ENCODE measurements at regions not wholly inside any gene's neighbourhood (a gene's known extent, or its start where the extent isn't known, plus 50 kb on each side); places are given as distances from the start of the nearest gene placed in this dataset.
"Not testable (repeated sequence)": the region's sequence is repeated elsewhere in the genome, so short reads cannot be mapped to it uniquely, and the experiment has no call there.

DNA sequence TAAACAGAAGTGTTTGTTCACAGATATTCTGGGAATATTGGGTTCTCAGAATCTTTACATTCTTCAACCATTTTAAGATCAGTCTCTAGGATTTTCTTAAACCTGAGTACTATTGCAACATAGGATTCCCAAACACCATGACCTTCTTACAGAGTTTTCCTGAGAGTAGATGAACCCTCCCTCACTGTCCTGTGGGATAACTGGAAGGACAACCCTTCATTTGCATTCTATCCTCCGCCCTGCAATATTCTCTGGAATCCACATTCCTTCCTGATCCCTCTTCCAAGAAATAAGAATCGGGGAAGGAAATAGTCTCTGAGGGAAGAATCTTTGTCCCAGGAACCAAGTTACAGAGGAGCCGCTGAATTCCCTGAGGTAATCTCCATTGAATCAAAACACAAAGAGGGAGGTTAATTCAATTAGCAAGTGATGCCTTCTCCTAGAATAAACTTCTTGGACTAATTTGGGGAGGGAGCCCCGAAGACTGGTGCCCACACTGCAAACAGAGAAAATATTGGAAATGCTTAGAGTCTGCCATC lies 99.8 kb upstream of the MBIP start:
- intact Hi-C loops (cut with DNase I) = no loop called here

DNA sequence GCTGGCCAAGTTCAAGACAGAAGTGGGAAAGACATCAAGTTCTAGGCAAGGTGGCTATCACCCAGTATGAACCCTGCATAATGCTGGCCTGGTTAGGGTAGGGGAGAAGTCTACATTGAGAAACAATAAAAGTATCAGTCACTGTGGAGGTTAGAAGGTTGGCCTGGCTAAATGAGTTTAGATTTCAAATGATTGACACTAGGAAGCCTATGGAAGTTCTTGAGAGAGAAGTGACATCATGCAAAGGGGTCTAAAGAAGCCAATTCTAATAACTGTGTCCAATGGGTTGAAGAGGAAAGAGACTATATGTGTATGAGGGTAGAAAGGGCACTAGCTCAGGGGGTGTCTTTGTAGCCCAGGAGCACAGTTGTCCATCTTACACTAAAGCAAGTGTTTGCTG lies 98.5 kb upstream of the MBIP start:
- intact Hi-C loops (cut with DNase I) = no loop called here

More for the DNA sequence above, 99.8 kb upstream of the MBIP start:
- no peak for DNase-seq

DNA sequence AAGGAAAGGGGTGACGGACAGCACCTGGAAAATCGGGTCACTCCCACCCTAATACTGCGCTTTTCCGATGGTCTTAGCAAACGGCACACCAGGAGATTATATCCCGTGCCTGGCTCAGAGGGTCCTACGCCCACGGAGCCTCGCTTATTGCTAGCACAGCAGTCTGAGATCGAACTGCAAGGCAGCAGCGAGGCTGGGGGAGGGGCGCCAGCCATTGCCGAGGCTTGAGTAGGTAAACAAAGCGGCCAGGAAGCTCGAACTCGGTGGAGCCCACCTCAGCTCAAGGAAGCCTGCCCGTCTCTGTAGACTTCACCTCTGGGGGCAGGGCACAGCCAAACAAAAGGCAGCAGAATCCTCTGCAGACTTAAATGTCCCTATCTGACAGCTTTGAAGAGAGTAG lies 91.5 kb upstream of the MBIP start:
- intact Hi-C loops (cut with DNase I); DNase-seq: not testable (repeated sequence)

More for the DNA sequence above, 98.5 kb upstream of the MBIP start:
- no peak for DNase-seq

DNA sequence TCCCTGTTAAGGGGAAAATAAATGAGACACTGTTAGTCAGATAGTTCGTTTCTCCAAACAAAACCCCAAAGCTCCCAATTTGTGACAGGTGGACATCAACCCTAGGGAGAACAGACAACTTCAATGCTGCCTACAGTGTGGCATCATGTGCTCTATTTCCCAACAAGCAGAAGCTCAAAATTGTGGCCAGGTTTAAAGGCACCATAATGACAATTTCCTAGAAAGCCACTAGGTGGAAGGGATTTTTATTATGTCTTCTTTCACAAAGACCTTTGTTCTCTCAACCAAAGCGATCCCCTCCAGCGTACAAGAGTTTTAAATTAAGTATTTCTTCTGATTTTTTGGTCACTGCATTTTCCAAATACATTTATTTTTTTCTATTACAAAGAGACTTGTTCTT lies 88.0 kb upstream of the MBIP start:
- intact Hi-C loops (cut with DNase I) = no loop called here

DNA sequence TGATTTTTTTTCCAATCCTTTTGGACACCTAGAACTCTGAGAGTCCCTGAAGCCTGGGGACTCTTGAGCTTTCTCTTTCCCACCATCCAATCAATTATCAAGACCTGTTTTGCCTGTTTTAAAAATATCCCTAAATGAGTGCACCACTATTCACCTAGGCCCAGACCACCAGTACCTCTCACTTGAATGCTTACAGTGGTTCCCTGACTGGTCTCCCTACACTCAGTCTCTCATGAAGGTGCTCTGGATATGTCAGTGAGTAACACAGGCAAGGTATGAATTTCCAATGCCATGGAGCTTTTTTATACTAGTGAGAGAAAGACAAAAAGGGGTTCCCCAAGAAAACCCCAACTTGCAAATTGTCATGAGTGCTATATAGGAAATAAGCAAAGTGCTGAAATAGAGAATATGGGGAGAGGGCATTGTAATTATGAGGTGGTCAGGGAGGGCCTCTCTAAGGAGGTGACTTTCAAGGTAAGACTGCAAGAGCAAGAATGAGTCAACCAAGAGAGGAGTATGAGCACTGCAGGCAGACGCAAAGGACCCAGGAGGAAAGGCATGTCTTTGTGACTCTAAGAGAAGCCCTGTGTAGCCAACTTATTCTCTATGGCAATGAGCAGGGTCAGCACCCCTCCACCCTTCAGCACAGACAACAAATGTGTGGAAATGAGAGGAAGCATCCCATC lies 85.3 kb upstream of the MBIP start:
- no peak for DNase-seq
- intact Hi-C loops (cut with DNase I) = no loop called here

More for the DNA sequence above, 88.0 kb upstream of the MBIP start:
- DNase-seq = no peak

DNA sequence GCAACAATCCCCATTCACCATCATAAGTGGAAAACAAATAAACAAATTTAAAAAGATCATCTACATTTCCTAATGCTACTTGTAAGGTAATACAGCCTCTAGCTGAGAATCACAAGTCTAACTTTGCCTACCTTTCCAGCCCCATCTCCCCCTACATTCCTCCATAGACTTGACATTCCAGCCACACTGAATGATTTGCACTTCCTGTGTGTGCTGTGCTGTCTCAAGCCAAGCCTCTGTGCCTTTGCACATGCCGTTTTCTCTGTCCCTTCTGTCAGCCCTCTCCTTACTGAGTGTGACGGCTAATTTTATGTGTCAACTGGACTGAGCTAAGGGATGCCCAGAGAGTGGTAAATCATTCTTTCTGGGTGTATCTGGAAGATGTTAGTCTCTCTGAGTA lies 82.4 kb upstream of the MBIP start:
- no peak for DNase-seq
- intact Hi-C loops (cut with DNase I) = no loop called here

DNA sequence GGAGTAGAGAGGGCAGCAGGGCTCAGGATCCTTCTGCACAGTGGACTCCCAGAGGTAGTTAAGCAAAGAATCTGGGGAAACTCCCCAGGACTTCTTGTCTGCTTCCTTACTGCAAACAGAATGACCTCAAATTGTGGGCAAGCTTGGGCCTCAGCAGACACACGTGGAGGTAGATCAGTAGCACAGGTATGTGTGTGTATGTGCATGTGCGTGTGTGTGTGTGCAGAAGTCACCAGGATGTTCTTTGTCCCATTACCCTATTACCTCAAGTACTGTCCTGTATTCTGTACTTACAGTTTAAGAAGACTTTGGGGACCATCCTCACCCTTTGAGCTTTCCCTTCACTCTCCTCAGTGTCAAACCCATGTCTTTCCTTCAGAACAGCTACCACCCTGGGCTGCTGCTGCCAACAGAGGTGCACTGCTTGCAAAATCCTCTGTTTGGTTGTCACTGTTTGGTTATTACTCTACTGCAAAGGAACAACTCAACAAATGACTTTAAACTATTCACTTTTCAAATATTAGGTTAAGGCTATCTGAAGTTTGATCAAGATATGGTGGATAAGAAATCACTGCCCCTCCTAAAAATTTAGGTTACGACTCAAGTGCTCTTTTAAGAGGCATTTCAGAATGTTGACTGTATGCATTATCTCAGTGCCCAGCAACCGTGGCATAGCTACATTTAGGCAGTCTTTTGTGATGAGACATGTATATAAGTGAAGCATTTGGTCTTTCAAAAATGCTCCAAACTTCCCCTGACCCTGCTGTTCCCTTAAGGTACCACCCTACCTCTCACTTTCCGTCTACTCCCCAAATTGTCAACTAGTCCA lies 78.2 kb upstream of the MBIP start:
- intact Hi-C loops (cut with DNase I) = no loop called here
- no peak for DNase-seq

DNA sequence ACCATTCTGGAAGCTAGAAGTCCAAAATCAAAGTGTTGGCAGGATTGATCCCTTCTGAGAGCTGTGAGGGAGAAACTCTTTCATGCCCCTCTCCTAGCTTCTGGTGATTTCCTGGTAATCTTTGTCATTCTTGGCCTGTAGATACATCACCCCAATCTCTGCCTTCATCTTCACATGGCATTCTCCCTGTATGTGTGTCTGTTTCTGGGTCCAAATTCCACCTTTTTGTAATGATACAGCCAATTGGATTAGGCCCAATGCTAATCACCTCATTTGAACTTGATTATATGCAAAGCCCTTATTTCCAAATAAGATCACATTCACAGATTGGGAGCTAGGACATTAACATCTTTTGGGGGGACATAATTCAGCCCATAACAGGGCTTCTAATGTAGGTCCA lies 76.9 kb upstream of the MBIP start:
- DNase-seq = no peak
- intact Hi-C loops (cut with DNase I) = no loop called here

DNA sequence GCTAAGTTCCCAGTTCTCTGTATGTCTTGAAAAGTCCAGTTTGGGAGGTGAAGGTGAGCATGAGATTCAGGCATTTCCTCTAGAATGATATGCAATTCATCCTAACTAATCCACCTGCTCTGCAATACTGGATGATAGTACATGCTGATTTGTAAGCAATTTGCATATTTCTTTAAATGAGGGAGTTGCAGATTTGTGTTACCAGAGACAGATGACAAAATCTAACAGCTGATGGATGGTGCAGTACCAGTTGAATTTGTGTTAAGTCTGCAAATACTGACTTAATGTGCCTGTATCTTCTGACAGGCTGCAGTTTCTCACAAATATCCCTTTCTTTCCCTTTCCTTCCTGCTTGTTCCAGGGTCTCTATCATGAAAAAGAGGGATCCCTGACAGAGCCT lies 76.4 kb upstream of the MBIP start:
- intact Hi-C loops (cut with DNase I) = no loop called here
- no peak for DNase-seq

DNA sequence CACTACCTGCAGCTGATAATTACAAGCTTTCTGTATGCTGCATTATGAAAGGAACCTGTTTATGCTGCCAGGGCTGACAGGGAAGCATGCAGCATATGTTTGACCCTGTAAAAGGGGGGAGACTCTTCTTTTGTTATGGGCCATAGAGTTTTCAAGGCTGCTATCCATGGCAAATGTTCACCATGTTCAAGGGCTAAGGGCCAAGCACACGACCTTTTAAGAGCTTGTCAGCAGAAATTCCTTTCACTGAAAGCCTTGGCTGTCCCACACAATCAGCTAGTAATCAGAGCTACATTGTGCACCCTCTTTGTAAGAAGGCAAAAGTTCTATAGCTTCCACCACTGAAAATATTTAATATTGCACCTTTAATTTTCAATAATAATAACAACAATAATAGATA lies 74.2 kb upstream of the MBIP start:
- DNase-seq = no peak
- intact Hi-C loops (cut with DNase I) = no loop called here

DNA sequence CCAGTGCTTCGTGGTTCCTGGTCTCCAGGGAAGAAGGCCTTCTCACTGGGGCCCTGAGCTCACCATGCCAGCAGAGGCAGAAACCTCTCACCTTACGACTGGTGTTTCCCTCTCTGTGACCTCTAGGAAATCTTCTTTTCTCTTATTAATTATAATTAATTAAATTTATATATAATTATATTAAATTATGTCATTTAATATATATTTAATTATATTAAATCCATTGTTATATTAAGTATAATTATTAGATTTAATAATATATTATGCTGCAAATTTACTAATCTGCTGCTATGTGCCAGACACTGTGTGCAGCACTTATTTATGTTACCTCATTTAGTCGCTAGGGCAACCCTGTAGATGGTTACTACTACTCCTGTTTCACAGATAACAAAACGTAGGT lies 70.3 kb upstream of the MBIP start:
- no peak for DNase-seq
- intact Hi-C loops (cut with DNase I) = no loop called here

DNA sequence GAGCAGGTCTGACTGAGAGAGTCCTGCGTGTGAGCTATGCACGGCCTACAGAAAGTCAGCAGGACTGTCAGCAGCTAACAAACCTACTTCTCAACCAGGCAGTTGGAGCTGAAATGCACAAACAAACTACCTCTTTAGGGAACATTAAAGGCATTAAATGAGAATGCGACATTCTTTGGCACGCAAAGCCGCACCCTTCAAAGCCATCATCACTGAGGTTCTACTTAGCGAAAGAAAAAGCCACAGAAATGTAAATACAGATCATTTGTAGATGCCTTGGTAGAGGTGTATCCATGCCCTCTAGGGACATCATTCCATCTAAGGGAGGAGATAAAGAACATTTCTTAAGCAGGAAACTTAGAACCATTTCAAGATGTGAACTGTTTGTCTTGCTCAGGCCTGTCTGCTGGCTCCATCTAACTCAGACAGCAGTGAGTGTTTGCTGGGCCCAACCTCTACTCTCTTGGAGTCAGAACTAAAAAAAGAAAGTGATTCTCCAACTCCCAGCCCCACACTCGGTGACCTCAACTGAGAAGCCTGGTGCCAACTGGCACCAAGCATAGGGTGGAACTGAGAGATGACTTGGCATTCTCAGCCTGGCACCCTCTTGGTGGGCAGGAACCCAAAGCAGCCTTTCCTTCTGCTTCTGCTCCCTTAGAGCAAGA lies 63.5 kb upstream of the MBIP start:
- DNase-seq = peak in 41 of 42 donors; percentile 2 to 82 (median 52)
- intact Hi-C loops (cut with DNase I) = no loop called here

DNA sequence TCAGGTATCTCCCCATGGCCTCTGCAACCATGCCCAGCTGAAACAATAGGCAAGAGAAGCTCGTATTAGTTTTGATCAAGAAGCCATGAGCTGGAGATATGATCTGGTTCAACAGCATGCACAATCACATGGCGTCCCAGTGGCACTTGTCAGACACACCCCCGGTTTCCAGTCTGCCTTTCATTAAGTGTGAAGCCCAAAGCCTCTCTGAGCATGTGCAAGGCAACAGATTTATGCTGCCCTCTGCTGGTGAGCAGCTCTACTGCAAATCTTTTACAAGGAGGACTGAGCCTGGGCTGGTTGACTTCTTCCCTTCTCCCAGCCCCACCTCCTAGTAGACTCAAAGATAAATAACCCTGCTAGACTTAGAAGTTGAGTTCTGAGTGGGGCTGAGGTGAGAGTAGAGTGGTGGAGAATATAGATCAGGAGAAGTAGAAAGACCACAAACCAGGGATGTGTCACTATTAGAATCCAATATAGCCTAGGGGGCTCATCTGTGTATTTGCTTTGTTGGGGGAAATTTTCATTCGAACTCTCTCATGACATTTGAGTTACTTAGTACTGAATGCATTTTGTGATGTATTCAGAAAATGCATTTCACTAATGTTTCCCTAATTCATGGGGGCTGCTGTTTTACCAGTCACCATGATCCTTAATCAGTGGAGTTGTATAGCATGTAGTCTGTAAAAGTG lies 53.7 kb upstream of the MBIP start:
- intact Hi-C loops (cut with DNase I) = loop anchor here (10.0 kb wide), 1 partner anchor 489 kb away; no protein-coding TSS in a partner anchor
- peak; percentile 12 to 93 (median 78) for DNase-seq
